ENCODE measurements at regions not wholly inside any gene's neighbourhood (a gene's known extent, or its start where the extent isn't known, plus 50 kb on each side); places are given as distances from the start of the nearest gene placed in this dataset.
"Not testable (repeated sequence)": the region's sequence is repeated elsewhere in the genome, so short reads cannot be mapped to it uniquely, and the experiment has no call there.

GRCh38 chr3:27022096-27022761 is 347.0 kb downstream of the NEK10 start:
- intact Hi-C loops (cut with micrococcal nuclease), result no loop called here
- Mint-ChIP-seq H3K4me1 (ENCODE audit: low read depth) (no peaks in the 10 kb centered on the region), H3K4me3 (no peak overlapping the region), H3K27ac (no peak overlapping the region), H3K36me3 (ENCODE audit: low read depth) (no peaks in the 10 kb centered on the region), H3K9me3 (peaks cover 26% of the 10 kb centered on the region), H3K27me3 (no peaks in the 10 kb centered on the region)

- Mint-ChIP-seq H3K4me3 (no peak overlapping the region), H3K27ac (no peak overlapping the region), H3K36me3 (ENCODE audit: low read depth) (no peaks in the 10 kb centered on the region), H3K4me1 (ENCODE audit: low read depth) (no peaks in the 10 kb centered on the region), H3K9me3 (peaks cover 39% of the 10 kb centered on the region), H3K27me3 (no peaks in the 10 kb centered on the region)
- intact Hi-C loops (cut with micrococcal nuclease), result no loop called here
Measured at GRCh38 chr3:27024493-27024892, 344.7 kb downstream of the NEK10 start.

DNA sequence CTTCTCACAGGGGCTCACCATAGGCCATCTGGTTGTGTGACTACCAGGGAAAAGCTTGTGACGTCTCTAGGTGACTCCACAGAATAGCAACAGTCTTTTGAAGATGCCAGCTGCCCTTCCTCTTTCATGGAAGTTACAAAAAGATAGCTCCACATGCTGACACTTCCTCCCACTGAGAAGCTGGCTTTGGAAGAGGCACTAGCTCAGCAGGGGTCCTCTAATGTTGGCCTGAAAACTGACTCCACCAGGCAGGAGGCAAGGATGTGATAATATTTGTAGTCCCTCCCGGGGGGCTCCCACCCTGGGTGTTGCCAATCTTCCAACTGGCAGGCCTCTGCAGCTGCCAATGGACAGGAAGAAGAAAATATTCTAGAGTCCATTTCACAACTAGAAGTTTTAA is 343.5 kb downstream of the NEK10 start:
- Mint-ChIP-seq H3K27me3 (no peaks in the 10 kb centered on the region), H3K27ac (no peak overlapping the region), H3K9me3 (peaks cover 39% of the 10 kb centered on the region), H3K4me1 (ENCODE audit: low read depth) (no peaks in the 10 kb centered on the region), H3K36me3 (ENCODE audit: low read depth) (no peaks in the 10 kb centered on the region), H3K4me3 (no peak overlapping the region)
- intact Hi-C loops (cut with micrococcal nuclease), result no loop called here

DNA sequence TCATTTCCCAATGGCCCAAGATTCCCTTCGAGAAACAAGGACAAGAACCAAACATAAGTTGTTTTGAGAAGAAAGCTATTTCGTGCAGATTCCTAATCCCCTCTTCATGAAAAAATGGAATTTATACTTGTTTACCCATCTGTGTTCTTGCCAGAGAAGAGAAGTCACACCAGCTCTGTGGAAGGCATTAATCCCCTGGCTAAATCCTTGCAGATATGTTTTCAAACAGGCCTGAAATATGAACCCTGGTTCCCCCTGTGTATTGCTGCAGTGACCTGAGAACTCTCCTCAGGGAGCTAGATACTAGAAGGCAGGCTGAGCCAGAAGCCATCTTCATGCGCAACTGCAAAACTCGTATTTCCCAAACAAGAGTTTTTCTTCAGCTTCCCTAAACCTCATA is 337.7 kb downstream of the NEK10 start:
- Mint-ChIP-seq H3K4me3 (no peak overlapping the region), H3K27ac (no peak overlapping the region), H3K27me3 (no peaks in the 10 kb centered on the region), H3K36me3 (ENCODE audit: low read depth) (no peaks in the 10 kb centered on the region), H3K4me1 (ENCODE audit: low read depth) (no peaks in the 10 kb centered on the region), H3K9me3 (peaks cover 29% of the 10 kb centered on the region)
- intact Hi-C loops (cut with micrococcal nuclease), result no loop called here

GRCh38 chr3:27034255-27034654 is 334.9 kb downstream of the NEK10 start:
- intact Hi-C loops (cut with micrococcal nuclease), result no loop called here

DNA sequence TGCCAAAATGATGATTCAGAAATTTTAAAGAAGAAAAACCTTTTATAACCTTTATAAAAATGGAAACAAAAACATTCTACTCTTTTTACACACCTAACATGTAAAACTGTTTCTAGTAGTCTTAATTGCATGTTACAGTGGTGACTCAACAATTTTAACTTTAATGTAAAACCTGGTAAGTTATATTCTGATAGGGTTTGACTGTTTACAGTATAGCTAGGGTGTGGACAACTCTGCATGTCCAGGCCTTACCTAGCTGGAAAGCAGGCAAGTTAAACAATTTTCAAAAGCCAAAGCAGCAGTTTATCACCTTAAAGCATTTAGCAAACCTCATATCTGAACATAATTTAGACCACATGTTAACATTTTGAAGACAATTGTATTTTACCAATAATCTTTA is 328.5 kb downstream of the NEK10 start:
- Mint-ChIP-seq H3K27ac (no peak overlapping the region), H3K27me3 (no peaks in the 10 kb centered on the region), H3K4me3 (no peak overlapping the region), H3K4me1 (ENCODE audit: low read depth) (no peaks in the 10 kb centered on the region), H3K36me3 (ENCODE audit: low read depth) (no peaks in the 10 kb centered on the region), H3K9me3 (peaks cover 8% of the 10 kb centered on the region)
- intact Hi-C loops (cut with micrococcal nuclease), result no loop called here

More at GRCh38 chr3:27034255-27034654, 334.9 kb downstream of the NEK10 start:
- H3K4me3 Mint-ChIP-seq, result no peak overlapping the region
- H3K27me3 Mint-ChIP-seq, result no peaks in the 10 kb centered on the region
- H3K27ac Mint-ChIP-seq, result no peak overlapping the region
- H3K9me3 Mint-ChIP-seq, result peaks cover 9% of the 10 kb centered on the region
- H3K4me1 Mint-ChIP-seq (ENCODE audit: low read depth), result no peaks in the 10 kb centered on the region
- H3K36me3 Mint-ChIP-seq (ENCODE audit: low read depth), result no peaks in the 10 kb centered on the region

DNA sequence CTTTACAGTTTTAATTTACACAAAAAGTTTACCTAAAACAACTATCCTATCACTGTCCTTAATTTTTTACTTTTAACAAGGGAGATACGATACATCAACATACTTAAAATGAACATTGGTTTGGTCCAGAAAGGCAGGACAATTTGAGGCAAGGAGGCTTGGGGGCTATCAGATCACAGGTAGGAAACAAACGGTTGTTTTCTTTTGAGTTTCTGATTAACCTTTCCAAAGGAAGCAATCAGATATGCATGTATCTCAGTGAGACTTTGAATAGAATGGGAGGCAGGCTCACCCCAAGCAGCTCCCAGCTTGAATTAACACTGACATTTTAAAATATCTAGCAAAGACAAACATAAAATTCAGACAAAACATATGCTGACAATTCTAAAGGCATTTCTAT is 326.6 kb downstream of the NEK10 start:
- intact Hi-C loops (cut with micrococcal nuclease); H3K27ac Mint-ChIP-seq; H3K36me3 Mint-ChIP-seq (ENCODE audit: low read depth); H3K4me1 Mint-ChIP-seq (ENCODE audit: low read depth); H3K4me3 Mint-ChIP-seq; H3K27me3 Mint-ChIP-seq: not testable (repeated sequence)
- peaks cover 15% of the 10 kb centered on the region for H3K9me3 Mint-ChIP-seq

DNA sequence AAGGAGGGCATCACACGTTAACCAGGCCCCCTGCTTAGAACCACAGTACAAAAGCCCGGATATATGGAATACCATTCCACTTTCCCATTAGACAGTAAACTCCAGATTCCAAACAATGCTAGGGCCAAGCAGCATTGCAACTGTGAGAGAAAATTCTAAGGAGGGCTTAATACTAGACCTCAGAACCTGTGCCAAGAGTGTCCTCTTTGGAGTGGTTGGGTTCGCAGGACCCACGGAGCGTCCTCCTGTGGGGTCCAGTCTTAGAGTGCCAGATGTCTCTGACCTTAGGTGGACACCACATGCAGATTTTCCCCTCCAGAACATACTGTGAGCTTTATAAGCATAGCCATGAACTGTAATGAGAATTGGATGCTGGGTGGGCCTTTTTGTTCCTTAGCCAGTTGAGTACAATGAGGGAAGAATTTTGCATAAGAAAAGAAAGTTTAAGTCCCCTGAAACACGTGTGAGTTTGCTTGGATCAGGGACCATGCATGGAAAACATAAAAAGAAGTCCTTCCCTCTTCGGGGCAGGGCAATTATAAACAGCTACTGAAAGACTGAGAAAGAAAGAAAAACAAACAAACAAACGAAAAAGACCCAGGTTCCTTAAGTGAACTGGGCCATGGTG is 325.7 kb downstream of the NEK10 start:
- Mint-ChIP-seq H3K27me3 (no peaks in the 10 kb centered on the region), H3K9me3 (peaks cover 15% of the 10 kb centered on the region), H3K36me3 (ENCODE audit: low read depth) (no peaks in the 10 kb centered on the region), H3K4me3 (no peak overlapping the region), H3K27ac (no peak overlapping the region), H3K4me1 (ENCODE audit: low read depth) (no peaks in the 10 kb centered on the region)
- intact Hi-C loops (cut with micrococcal nuclease), result no loop called here

- no peak overlapping the region for H3K4me3 Mint-ChIP-seq
- intact Hi-C loops (cut with micrococcal nuclease), result no loop called here
- no peaks in the 10 kb centered on the region for H3K27me3 Mint-ChIP-seq
- no peaks in the 10 kb centered on the region for H3K36me3 Mint-ChIP-seq (ENCODE audit: low read depth)
- peaks cover 15% of the 10 kb centered on the region for H3K9me3 Mint-ChIP-seq
- H3K27ac Mint-ChIP-seq, result no peak overlapping the region
- H3K4me1 Mint-ChIP-seq (ENCODE audit: low read depth), result no peaks in the 10 kb centered on the region
Measured at GRCh38 chr3:27044931-27045481, 324.2 kb downstream of the NEK10 start.

GRCh38 chr3:27046351-27046750 is 322.8 kb downstream of the NEK10 start:
- Mint-ChIP-seq H3K4me3 (no peak overlapping the region), H3K27me3 (no peaks in the 10 kb centered on the region), H3K27ac (no peak overlapping the region), H3K36me3 (ENCODE audit: low read depth) (no peaks in the 10 kb centered on the region), H3K9me3 (peaks cover 25% of the 10 kb centered on the region), H3K4me1 (ENCODE audit: low read depth) (no peaks in the 10 kb centered on the region)
- intact Hi-C loops (cut with micrococcal nuclease), result no loop called here

DNA sequence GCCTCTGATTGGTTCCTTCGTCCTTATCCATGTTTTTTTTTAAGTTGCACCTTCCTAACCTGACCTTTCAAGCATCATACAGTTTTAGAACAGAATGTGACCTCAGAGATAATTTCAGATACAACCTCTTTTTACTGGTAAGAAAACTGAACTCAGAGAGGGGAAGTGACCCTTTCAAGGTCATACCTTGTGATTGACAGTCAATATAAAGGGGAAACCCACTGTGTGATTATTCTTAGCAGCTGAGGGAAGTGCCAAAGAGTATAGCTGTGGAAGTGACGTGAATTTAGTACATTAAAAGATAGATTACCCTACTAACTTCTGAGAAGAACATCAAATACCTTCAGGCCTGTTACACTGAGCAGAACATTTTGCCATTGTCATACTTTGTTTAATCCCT is 319.4 kb downstream of the NEK10 start:
- intact Hi-C loops (cut with micrococcal nuclease), result no loop called here
- Mint-ChIP-seq H3K36me3 (ENCODE audit: low read depth) (no peaks in the 10 kb centered on the region), H3K27ac (no peak overlapping the region), H3K4me3 (no peak overlapping the region), H3K4me1 (ENCODE audit: low read depth) (no peaks in the 10 kb centered on the region), H3K9me3 (peaks cover 45% of the 10 kb centered on the region), H3K27me3 (no peaks in the 10 kb centered on the region)

DNA sequence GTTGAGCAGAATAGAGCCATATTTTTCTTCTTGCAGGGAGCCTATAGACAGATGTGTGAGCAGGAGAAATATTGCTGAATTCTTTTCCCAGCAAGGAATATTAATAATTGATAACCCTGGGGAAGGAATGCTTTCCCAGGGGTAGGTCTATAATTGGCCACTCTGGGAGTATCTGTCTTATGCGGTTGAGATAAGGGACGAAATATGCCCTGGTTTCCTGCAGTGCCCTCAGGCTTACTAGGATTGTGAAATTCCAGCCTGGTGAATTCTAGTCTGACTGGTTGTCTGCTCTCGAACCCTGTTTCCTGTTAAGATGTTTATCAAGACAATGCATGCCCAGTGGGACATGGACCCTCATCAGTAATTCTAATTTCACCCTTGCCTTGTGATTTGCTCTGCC is 317.7 kb downstream of the NEK10 start:
- peaks cover 61% of the 10 kb centered on the region for H3K9me3 Mint-ChIP-seq

GRCh38 chr3:27056326-27056725 is 312.9 kb downstream of the NEK10 start:
- intact Hi-C loops (cut with micrococcal nuclease), result no loop called here
- Mint-ChIP-seq H3K9me3 (peaks cover 58% of the 10 kb centered on the region), H3K36me3 (ENCODE audit: low read depth) (no peaks in the 10 kb centered on the region), H3K4me1 (ENCODE audit: low read depth) (no peaks in the 10 kb centered on the region), H3K27ac (no peak overlapping the region), H3K27me3 (no peaks in the 10 kb centered on the region), H3K4me3 (no peak overlapping the region)

More for the DNA sequence above, 317.7 kb downstream of the NEK10 start:
- H3K36me3 Mint-ChIP-seq (ENCODE audit: low read depth); H3K27ac Mint-ChIP-seq; H3K4me1 Mint-ChIP-seq (ENCODE audit: low read depth); H3K27me3 Mint-ChIP-seq; H3K4me3 Mint-ChIP-seq; intact Hi-C loops (cut with micrococcal nuclease): not testable (repeated sequence)

DNA sequence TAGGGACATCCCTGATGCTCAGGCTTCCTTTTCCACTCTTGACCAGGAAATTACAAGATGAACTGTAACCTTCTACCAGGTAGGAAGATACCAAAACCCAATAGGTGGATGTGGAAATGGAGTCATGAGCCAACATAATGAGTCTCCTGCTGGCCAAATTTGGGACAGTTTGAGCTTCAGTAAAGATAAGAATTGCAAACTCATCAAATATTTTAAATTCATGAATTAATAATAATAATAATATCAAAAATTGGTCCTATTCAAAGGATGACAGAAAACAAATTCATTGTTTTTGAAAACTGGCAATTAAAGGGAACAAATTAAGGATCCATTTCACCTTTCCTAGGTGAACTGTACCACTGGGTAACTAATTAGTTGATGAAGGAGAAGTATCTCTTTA is 309.7 kb downstream of the NEK10 start:
- Mint-ChIP-seq H3K27me3 (no peaks in the 10 kb centered on the region), H3K4me3 (no peak overlapping the region), H3K27ac (no peak overlapping the region), H3K4me1 (ENCODE audit: low read depth) (no peaks in the 10 kb centered on the region), H3K9me3 (peaks cover 30% of the 10 kb centered on the region), H3K36me3 (ENCODE audit: low read depth) (no peaks in the 10 kb centered on the region)
- intact Hi-C loops (cut with micrococcal nuclease), result no loop called here
